D721Med (cell line): ENCODE measurements at regions not wholly inside any gene's neighbourhood (a gene's known extent, or its start where the extent isn't known, plus 50 kb on each side); places are given as distances from the start of the nearest gene placed in this dataset.
"Not testable (repeated sequence)": the region's sequence is repeated elsewhere in the genome, so short reads cannot be mapped to it uniquely, and the experiment has no call there.

Source experiments
- DNase-seq: peaks from one replicate; pipeline ENCODE4 v3.0.0; 2011; ENCODE audit warnings: low spot score; ENCODE audit not compliant: insufficient read length
- FAIRE-seq: peaks from 2 replicates; lab custom pipeline; 2011; peaks lifted over from hg19 to GRCh38; lab: Jason Lieb, UNC
- TF ChIP-seq, protein P1 (sequence below): IDR thresholded peaks from 2 replicates; pipeline ENCODE4 v1.5.1; 2012; ENCODE audit warnings: mild to moderate bottlenecking, control low read depth; ENCODE audit not compliant: insufficient read depth; ENCODE audit errors: missing control alignments

DNA sequence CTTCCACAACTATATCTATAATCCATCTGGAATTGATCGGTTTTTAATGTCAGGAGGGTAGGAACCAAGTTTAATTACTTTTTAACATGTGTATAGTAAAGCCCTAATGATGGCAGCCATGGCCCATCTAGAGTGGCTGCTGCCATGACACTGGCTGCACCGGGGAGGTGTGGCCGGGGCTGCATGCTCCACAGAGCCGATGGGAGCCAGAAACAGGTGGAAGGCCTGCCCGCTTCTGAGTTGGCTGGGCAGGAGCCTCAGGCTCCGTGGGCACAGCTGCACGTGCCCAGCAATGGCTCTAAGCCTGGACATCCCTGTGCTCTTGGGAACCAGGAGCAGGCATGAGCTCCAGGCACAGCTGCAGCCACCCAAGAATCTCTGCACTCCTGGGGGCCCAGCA is 73.0 kb downstream of the GBP6 start:
- TF ChIP-seq, protein P1, sequence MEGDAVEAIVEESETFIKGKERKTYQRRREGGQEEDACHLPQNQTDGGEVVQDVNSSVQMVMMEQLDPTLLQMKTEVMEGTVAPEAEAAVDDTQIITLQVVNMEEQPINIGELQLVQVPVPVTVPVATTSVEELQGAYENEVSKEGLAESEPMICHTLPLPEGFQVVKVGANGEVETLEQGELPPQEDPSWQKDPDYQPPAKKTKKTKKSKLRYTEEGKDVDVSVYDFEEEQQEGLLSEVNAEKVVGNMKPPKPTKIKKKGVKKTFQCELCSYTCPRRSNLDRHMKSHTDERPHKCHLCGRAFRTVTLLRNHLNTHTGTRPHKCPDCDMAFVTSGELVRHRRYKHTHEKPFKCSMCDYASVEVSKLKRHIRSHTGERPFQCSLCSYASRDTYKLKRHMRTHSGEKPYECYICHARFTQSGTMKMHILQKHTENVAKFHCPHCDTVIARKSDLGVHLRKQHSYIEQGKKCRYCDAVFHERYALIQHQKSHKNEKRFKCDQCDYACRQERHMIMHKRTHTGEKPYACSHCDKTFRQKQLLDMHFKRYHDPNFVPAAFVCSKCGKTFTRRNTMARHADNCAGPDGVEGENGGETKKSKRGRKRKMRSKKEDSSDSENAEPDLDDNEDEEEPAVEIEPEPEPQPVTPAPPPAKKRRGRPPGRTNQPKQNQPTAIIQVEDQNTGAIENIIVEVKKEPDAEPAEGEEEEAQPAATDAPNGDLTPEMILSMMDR, result no peak
- DNase-seq (no peak), FAIRE-seq (no peak)

- not testable (repeated sequence) for FAIRE-seq, DNase-seq
Measured at GRCh38 chr1:89438301-89438700, 74.4 kb downstream of the GBP6 start.

- TF ChIP-seq, protein P1, result no peak
- FAIRE-seq (no peak), DNase-seq (no peak)
Measured at GRCh38 chr1:89440911-89441310, 77.1 kb downstream of the GBP6 start.

DNA sequence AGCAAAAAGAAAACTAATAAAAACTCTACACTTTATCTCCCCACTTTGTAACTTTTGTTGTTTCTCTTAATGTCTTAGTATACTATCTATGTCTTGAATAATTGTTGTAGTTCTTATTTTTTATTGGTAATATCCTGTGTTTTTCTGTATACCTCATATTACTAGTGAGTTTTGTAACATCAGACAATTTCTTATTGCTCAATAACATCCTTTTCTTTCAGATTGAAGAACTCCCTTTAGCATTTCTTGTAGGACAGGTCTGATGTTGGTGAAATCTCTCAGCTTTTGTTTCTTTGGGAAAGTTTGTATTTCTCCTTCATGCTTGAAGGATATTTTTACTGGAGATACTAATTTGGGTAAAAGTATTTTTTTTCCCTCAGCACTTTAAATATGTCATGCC is 79.8 kb upstream of the LRRC8B start:
- DNase-seq (no peak), FAIRE-seq (no peak)
- TF ChIP-seq, protein P1, result no peak

DNA sequence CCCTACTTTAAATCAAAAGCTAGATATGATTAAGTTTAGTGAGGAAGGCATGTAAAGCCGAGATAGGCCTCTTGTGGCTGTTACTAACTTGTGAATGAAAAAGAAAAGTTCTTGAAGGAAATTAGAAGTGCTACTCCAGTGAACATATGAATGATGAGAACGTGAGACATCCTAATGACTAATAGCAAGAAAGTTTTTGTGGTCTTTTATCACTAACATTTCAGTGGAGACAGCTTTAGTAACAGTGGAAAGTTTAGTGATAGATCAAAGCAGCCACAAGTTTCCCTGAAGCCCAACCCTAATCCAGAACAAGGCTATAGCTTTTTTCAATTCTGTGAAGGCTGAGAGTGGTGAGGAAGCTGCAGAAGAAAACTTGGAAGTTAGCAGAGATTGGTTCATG is 73.6 kb upstream of the LRRC8B start:
- TF ChIP-seq, protein P1, result no peak
- DNase-seq (no peak), FAIRE-seq (no peak)

GRCh38 chr1:89453123-89453972 is 71.3 kb upstream of the LRRC8B start:
- no peak for DNase-seq
- FAIRE-seq, result no peak

GRCh38 chr1:89454845-89455521 is 69.6 kb upstream of the LRRC8B start:
- TF ChIP-seq, protein P1, result peak; percentile 62
- peak; percentile 38 for FAIRE-seq
- peak; percentile 20 for DNase-seq

More at GRCh38 chr1:89453123-89453972, 71.3 kb upstream of the LRRC8B start:
- TF ChIP-seq, protein P1, result no peak
